Neural progenitor cell (in vitro differentiated cells): ENCODE measurements at regions not wholly inside any gene's neighbourhood (a gene's known extent, or its start where the extent isn't known, plus 50 kb on each side); places are given as distances from the start of the nearest gene placed in this dataset.

Source experiments
- DNase-seq: peaks from one replicate; pipeline ENCODE4 v3.0.0-alpha.2; 2016; ENCODE audit warnings: low spot score
- H2AFZ ChIP-seq: fragments of 200-600 bp; sonication (generic); replicated peaks from 2 replicates; pipeline ENCODE4 v1.6.1; 2016; ENCODE audit warnings: antibody characterized with exemption
- H3F3A ChIP-seq: fragments of 200-600 bp; sonication (generic); 2 replicates; pipeline ENCODE4 v1.6.1; 2016; ENCODE audit warnings: antibody characterized with exemption, low read depth
- H3K27ac ChIP-seq: fragments of 200-600 bp; sonication (generic); 2 replicates; pipeline ENCODE4 v1.5.1; 2016; ENCODE audit warnings: mild to moderate bottlenecking
- H3K27me3 ChIP-seq: fragments of 200-600 bp; sonication (generic); 2 replicates; pipeline ENCODE4 v1.6.1; 2016; ENCODE audit warnings: mild to moderate bottlenecking, moderate library complexity
- H3K36me3 ChIP-seq: fragments of 200-600 bp; sonication (generic); 2 replicates; pipeline ENCODE4 v1.5.1; 2016
- H3K4me1 ChIP-seq: fragments of 200-600 bp; sonication (generic); 2 replicates; pipeline ENCODE4 v1.6.1; 2016; ENCODE audit warnings: mixed run types
- H3K4me2 ChIP-seq: fragments of 200-600 bp; sonication (generic); 2 replicates; pipeline ENCODE4 v1.6.1; 2016
- H3K4me3 ChIP-seq: fragments of 200-600 bp; sonication (generic); 2 replicates; pipeline ENCODE4 v1.5.1; 2016
- H3K79me2 ChIP-seq: fragments of 200-600 bp; sonication (generic); 2 replicates; pipeline ENCODE4 v1.6.1; 2016; ENCODE audit warnings: low read depth
- H3K9ac ChIP-seq: fragments of 200-600 bp; sonication (generic); 2 replicates; pipeline ENCODE4 v1.6.1; 2016
- H3K9me3 ChIP-seq: fragments of 200-600 bp; sonication (generic); 2 replicates; pipeline ENCODE4 v1.5.1; 2016; ENCODE audit warnings: low read depth
- H4K20me1 ChIP-seq: fragments of 200-600 bp; sonication (generic); 2 replicates; pipeline ENCODE4 v1.6.1; 2016; ENCODE audit warnings: low read depth
- H3K27ac Mint-ChIP-seq: 3 replicates; pipeline ENCODE4 v1.8.0; 2021; ENCODE audit warnings: mixed read lengths
- H3K27me3 Mint-ChIP-seq: 2 replicates; pipeline ENCODE4 v1.8.0; 2022; ENCODE audit warnings: low read depth, mild to moderate bottlenecking, inconsistent platforms, moderate library complexity, mixed read lengths; ENCODE audit not compliant: insufficient read depth
- H3K36me3 Mint-ChIP-seq: 3 replicates; pipeline ENCODE4 v1.8.0; 2021; ENCODE audit warnings: mixed read lengths
- H3K4me1 Mint-ChIP-seq: 3 replicates; pipeline ENCODE4 v1.8.0; 2021; ENCODE audit warnings: mixed read lengths
- H3K4me3 Mint-ChIP-seq: 3 replicates; pipeline ENCODE4 v1.8.0; 2021; ENCODE audit warnings: mild to moderate bottlenecking, moderate library complexity, mixed read lengths
- H3K9me3 Mint-ChIP-seq: 3 replicates; pipeline ENCODE4 v1.8.0; 2020; ENCODE audit warnings: mixed read lengths
- CTCF ChIP-seq: fragments of 200-600 bp; sonication (generic); IDR thresholded peaks from 2 replicates; pipeline ENCODE4 v1.5.1; 2017; ENCODE audit warnings: antibody characterized with exemption, mild to moderate bottlenecking
- EZH2 ChIP-seq: fragments of 200-600 bp; sonication (generic); IDR thresholded peaks from 2 replicates; pipeline ENCODE4 v1.6.1; 2017; ENCODE audit warnings: antibody characterized with exemption, mild to moderate bottlenecking, moderate library complexity
- EZH2phosphoT487 ChIP-seq: fragments of 200-600 bp; sonication (generic); IDR thresholded peaks from 2 replicates; pipeline ENCODE4 v1.6.1; 2017; ENCODE audit warnings: antibody characterized with exemption

DNA sequence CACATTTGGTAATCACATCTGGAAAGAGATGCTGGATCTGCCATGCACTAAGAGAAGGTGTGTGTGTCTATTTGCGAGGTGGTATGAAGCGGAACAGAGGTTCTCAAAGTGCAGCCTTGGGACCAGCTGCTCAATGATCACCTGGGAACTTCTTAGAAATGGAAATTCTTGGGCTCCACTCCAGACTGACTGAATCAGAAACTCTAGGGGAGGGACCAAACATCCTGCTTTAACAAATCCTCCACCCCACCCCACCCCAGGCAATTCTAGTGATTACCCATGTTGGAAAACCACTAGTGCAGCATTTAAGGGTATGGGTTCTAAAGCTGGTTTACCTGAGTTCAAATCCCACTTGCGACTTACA, 143.9 kb upstream of the JUN start:
- H3K36me3 ChIP-seq, result no peaks in the 10 kb centered on the region
- H3K27ac ChIP-seq, result no peak overlapping the region
- no peaks in the 10 kb centered on the region for H3K79me2 ChIP-seq
- H3K4me3 Mint-ChIP-seq, result no peak overlapping the region
- no peak overlapping the region for H3K4me3 ChIP-seq
- H3K9me3 Mint-ChIP-seq, result no peaks in the 10 kb centered on the region
- peaks cover 2% of the 10 kb centered on the region for H3F3A ChIP-seq
- H4K20me1 ChIP-seq, result no peaks in the 10 kb centered on the region
- no peak overlapping the region for H3K9ac ChIP-seq
- no peak overlapping the region for H3K4me2 ChIP-seq
- H3K4me1 ChIP-seq, result peaks cover 6% of the 10 kb centered on the region
- H3K36me3 Mint-ChIP-seq, result no peaks in the 10 kb centered on the region
- H3K27me3 Mint-ChIP-seq, result peaks cover 7% of the 10 kb centered on the region
- no peaks in the 10 kb centered on the region for H3K27me3 ChIP-seq
- no peak overlapping the region for H2AFZ ChIP-seq
- DNase-seq, result no peak
- H3K9me3 ChIP-seq, result no peaks in the 10 kb centered on the region
- H3K4me1 Mint-ChIP-seq, result no peaks in the 10 kb centered on the region
- no peak overlapping the region for H3K27ac Mint-ChIP-seq
- TF ChIP-seq CTCF, result no peak
- no peak for TF ChIP-seq EZH2phosphoT487
- TF ChIP-seq EZH2, result no peak

DNA sequence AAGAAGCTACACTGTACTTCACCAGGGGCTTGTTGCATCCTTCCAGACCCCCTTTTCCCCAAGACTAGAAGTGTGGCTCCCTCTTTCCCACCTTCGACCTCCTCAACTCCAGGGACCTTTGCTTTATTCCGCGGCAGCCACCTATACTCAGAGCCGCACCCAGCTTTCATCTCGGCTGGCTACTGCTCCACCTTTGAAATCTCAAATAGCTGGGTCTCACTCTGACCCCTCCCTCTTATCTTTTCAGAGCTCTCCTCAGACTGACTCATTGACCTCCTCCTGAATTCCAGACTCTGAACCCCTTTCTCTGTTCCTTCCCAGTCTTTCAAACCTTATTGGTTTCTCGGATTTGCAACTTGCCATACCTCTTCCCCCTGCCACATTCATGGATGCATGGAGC, 144.7 kb upstream of the JUN start:
- no peak overlapping the region for H2AFZ ChIP-seq
- peaks cover 6% of the 10 kb centered on the region for H3K4me1 ChIP-seq
- peaks cover 8% of the 10 kb centered on the region for H3F3A ChIP-seq
- no peak overlapping the region for H3K27ac ChIP-seq
- Mint-ChIP-seq H3K27ac (no peak overlapping the region), H3K9me3 (no peaks in the 10 kb centered on the region), H3K36me3 (no peaks in the 10 kb centered on the region), H3K4me1 (no peaks in the 10 kb centered on the region), H3K4me3 (no peak overlapping the region), H3K27me3 (peaks cover 7% of the 10 kb centered on the region)
- no peak for DNase-seq
- no peak overlapping the region for H3K4me2 ChIP-seq
- no peaks in the 10 kb centered on the region for H3K27me3 ChIP-seq
- no peaks in the 10 kb centered on the region for H3K36me3 ChIP-seq
- H3K9me3 ChIP-seq, result no peaks in the 10 kb centered on the region
- no peak overlapping the region for H3K9ac ChIP-seq
- TF ChIP-seq CTCF (no peak), EZH2 (no peak), EZH2phosphoT487 (no peak)
- no peak overlapping the region for H3K4me3 ChIP-seq
- no peaks in the 10 kb centered on the region for H3K79me2 ChIP-seq
- H4K20me1 ChIP-seq, result no peaks in the 10 kb centered on the region

DNA sequence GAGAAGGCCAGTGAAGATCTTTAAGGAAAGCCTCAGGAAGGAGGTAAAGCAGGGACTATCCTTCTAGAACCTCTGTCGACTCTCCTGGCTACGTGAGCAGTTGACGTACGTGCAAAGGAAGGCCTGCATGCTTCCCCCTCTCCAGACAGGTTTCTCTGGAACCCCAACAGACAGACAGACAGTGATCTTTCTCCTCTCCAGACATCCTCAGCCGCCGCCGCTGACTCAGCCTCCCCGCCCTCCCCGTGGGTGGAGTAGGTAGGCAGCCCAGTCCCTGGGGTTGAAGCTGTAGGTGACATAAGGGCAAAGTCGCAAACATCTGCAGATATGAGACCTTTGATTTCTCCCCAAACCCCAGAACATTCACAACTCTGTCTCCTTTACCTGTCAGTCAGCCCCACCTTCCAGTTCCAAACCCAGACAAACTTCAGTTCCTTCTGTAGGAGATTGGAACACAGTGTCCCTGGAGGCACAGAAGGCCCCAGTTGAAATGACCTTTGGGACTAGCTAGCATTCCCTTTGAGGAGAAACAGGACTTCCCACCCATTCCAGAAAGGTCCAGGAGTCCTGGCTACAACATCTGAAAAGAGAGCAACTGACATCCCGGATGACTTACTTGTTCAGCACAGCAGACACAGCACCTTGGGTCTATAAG, 146.0 kb upstream of the JUN start:
- no peak overlapping the region for H3K27ac ChIP-seq
- Mint-ChIP-seq H3K9me3 (no peaks in the 10 kb centered on the region), H3K4me1 (no peaks in the 10 kb centered on the region), H3K36me3 (no peaks in the 10 kb centered on the region), H3K27ac (peak overlapping the region; percentile 55), H3K27me3 (peaks cover 9% of the 10 kb centered on the region), H3K4me3 (no peak overlapping the region)
- H3K27me3 ChIP-seq, result no peaks in the 10 kb centered on the region
- no peak overlapping the region for H3K4me2 ChIP-seq
- H3K4me1 ChIP-seq, result peaks cover 11% of the 10 kb centered on the region
- no peak overlapping the region for H3K4me3 ChIP-seq
- H4K20me1 ChIP-seq, result no peaks in the 10 kb centered on the region
- H3K9me3 ChIP-seq, result no peaks in the 10 kb centered on the region
- no peak overlapping the region for H3K9ac ChIP-seq
- TF ChIP-seq EZH2 (no peak), CTCF (no peak), EZH2phosphoT487 (no peak)
- no peak for DNase-seq
- H3K79me2 ChIP-seq, result no peaks in the 10 kb centered on the region
- no peak overlapping the region for H2AFZ ChIP-seq
- H3F3A ChIP-seq, result peaks cover 8% of the 10 kb centered on the region
- H3K36me3 ChIP-seq, result no peaks in the 10 kb centered on the region
